Kasumi-1 (cell line): ENCODE measurements at regions not wholly inside any gene's neighbourhood (a gene's known extent, or its start where the extent isn't known, plus 50 kb on each side); places are given as distances from the start of the nearest gene placed in this dataset.
"Not testable (repeated sequence)": the region's sequence is repeated elsewhere in the genome, so short reads cannot be mapped to it uniquely, and the experiment has no call there.

ENCODE experiments used
- DNase-seq, 2 experiments: peaks; one replicate each; lab custom pipeline; 2025; lab: John Stamatoyannopoulos, UW

DNA sequence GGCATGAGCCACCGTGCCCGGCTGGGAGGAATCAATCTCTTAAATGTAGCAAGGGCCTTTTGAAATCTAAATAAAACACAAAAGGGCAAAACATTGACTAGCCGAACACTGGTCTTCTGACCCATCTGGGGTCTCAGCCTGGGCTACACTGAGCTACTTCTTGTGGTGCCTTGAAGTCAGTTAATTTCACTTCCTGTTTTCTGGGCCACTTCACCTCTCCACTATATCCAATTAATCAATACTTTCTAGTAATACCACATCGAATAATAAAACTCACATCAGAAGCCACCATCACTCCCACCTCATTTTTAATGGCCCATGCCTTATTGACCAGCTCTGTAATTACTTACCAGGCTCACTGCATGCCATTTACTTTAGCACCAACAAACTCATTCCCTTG lies 138.0 kb upstream of the SAMSN1 start:
- DNase-seq: peak in 1 of 2 experiments; percentile 26

DNA sequence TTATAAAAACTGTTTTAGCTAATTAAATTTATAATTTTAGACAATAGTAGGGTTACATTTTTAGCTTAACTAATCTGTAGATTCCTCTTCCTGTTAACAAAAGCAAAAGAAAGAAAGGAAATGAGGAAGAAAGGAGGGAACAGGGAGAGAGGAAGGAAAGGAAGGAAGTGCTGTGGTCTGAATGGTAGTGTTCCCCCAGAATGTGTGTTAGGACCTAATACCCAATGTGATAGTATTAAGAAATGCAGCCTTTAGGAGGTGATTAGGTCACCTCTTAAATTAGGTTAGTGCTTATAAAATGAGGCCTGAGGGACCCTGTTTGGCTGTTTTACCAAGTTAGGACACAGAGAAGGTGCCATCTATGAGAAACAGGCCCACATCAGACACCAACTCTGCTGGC lies 136.9 kb upstream of the SAMSN1 start:
- DNase-seq: peak; percentile 25 to 68

DNA sequence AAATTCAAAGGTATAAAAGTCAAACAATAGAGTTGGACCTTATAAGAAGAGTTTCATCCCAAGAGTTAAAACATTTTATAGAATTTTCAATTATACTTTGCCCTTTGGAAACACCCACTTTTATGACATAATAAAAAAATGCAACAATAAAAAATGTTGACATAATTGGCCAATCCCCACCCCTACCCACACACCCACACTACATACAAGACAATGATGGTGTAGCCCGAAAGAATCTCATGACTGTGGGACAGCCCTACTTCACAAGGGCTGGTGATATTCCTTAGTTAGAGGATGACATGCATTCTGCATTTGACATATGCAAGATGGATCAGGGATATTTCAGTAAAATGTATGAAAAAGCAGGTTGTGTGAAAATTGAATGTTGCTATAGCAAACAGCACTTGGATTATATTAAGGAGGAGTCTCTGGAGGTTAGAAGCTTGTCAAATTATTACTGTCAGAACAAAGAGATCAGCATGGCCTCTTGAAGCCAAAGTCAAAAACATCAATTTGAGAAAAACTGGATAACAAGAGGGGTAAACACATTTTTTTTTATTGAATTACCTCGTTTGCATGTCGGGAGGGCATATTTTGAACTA lies 133.0 kb upstream of the SAMSN1 start:
- no peak for DNase-seq

DNA sequence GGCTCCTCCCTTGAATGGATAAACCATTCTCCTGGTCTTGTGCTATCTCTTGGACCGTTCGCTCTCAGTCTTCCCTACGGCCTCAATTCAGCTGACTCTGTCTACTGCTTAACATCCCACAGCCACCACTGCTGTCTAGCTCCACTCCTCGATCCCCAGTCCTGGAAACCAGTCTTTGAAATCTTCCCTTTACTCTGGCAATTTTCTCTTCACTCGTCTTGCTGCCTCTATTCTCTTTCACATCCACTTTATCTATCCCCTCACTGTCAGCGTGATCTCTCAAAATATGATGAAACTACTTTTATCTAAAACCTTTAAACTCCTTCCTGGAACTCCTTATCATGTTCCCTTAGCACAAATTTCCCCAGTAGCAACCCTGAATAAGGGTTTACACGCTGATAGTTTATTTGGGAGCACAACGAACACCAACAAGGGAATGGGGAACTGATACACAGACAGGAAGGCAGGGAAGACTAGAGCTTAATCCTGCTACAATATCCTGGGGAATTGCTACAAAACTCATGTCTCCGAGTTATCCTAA lies 131.6 kb upstream of the SAMSN1 start:
- no peak for DNase-seq

DNA sequence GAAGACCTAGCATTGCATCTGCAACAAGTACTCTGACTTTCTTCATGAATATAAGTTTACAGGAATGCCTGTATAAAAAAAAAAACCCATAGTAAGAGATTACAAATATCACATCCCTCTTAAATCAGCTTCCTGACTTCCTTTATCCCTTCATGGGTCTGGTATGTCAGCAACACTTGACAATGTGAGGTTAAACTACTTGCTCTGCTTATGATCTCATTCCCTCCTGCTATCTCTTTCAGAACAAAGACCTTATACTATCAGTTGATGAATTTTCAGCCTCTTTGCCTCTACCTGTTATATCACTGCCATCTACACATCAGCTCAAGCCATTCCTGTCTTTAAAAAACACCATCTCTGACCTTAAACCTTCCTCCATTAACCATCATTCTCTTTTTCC lies 130.9 kb upstream of the SAMSN1 start:
- DNase-seq: no peak

DNA sequence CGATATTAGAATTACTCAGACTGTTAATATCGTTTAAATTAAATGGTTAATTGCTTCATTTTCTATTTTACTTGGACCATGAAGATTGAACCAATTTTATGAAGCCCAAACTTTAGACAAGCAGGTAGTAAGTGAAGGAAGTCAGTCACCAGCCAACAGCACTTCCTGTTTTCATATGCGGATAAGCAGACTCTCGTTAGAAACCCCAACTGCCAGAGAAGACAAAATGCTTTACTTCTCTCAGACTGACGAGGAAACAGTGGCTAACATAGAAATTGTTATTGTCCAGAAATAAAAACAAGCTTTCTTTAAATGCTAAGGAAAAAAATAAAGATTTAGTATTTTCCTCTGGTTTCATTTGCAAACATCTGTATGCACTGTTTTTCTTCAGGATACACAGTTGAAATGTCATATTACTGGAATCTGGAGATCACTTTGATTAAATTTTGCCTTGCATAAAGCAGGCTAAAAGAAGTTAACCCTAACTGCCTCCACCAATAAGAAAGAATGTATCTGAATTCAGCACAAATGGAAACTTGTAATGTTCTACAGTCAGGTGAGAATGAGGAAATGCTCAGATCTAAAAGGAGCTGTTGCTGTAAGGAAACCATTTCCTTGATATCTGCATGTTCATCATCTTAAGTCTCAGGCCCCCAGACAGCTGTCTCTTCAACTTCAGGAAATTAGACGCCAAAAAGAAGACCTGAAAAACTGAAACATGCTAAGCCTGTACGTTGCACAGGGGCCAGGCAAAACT lies 129.8 kb upstream of the SAMSN1 start:
- DNase-seq: peak; percentile 77 to 80

DNA sequence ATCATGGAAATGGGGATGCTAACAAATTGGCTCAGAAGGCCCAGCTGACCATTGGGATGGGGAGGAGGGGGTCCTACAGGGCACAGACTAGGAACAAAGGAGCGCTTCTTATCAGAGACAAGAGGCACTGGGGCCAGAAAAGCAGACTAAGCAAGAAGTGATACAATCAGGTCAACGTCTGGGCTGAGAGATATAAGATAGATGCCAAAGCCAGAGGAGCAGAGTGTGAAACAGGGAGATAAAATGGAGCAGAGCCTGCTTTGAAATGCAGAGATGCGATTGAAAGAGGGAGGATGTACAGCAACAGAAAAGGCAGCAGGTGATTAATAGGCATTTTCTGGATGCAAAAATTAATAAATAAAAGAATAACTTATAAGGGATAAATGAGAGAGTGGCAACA lies 127.5 kb upstream of the SAMSN1 start:
- no peak for DNase-seq

DNA sequence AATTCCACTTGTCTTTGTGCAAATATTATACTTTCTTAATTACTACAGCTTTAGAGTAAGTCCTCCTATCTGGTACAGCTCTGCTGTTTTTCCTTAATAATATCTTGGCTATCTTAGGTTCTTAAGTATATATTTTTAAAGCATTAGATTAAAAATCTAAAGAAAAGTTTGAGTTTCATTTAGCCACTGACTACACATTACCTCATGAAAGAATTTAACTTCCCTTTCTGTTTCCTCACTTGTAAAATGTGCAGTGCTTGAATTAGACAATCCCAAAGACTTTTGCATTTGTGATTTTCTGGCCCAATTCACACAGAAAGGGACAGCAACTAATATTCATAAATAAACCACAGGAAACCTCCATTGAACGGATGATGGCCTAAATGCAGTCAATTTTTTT lies 126.4 kb upstream of the SAMSN1 start:
- DNase-seq: peak in 1 of 2 experiments; percentile 24

DNA sequence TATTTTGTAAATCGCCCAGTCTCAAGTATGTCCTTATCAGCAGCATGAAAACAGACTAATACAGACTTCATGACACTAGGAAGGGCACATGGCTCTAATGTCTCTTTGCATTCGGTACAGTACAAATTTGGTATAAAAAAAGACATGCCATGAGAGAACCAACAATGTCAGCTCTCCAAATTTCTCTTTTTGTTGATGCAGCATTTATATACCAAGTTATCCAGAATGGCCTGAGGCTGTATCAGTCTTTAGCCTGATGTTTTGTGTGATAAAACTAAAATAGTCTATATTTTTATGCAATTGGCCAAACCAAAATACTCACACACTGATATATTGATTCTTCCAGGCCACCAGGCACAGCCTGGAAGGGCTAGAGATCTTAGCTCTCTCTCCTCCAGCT lies 124.3 kb upstream of the SAMSN1 start:
- DNase-seq: no peak

DNA sequence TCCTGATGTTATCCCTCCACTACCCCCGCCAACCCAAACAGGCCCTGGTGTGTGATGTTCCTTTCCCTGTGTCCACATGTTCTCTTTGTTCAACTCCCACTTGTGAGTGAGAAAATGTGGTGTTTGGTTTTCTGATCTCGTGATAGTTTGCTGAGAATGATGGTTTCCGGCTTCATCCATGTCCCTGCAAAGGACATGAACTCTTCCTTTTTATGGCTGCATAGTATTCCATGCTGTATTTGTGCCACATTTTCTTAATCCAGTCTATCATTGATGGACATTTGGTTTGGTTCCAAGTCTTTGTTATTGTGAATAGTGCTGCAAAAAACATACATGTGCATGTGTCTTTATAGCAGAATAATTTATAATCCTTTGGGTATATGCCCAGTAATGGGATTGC lies 123.0 kb upstream of the SAMSN1 start:
- DNase-seq: not testable (repeated sequence)

DNA sequence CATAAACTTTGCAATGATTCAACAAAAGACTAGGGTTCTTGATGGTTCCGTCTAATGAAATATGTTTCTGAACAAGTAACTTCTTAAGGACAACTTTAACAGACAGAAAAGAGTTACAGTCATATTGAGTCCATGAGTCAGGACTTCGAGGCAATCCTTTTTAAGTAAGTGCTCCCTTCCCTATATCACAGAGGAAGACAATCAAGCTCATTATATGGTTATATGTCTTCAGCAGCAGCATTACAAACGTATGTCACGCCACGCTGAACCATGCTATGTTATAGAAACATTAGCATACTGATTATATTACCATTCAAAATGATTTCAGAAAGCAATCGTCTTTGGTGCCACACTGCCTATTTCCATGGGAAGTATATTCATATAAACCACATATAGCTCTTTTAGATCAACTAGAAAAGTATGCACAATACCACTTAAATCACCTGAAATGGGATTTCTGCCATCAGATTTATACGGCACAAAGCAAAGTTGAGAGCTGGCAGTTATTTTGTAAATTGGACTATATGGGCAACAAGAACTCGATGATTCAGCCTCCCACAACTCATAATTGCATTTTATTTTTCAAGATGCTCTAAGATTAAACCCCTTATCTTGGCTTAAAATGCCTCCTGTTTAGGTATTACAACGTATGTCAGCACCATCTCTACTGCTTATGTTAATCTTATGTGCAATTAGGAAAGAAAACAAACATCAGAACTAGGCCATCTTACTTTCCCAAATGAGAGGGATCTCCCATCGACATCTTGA lies 111.3 kb upstream of the SAMSN1 start:
- DNase-seq: no peak

DNA sequence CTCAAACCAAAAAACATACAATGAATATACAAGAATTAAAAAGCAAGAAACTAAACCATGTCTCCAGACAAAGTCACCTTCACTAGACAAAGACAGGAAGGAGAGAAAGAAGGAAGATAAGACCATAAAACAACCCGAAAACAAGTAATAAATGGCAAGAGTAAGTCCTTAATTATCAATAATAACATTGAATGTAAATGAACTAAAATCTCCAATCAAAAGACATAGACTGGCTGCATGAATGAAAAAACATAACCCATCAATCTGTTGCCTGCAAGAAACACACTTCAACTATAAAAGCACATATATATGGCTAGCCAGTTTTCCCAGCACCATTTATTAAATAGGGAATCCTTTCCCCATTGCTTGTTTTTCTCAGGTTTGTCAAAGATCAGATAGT lies 100.8 kb upstream of the SAMSN1 start:
- DNase-seq: no peak

DNA sequence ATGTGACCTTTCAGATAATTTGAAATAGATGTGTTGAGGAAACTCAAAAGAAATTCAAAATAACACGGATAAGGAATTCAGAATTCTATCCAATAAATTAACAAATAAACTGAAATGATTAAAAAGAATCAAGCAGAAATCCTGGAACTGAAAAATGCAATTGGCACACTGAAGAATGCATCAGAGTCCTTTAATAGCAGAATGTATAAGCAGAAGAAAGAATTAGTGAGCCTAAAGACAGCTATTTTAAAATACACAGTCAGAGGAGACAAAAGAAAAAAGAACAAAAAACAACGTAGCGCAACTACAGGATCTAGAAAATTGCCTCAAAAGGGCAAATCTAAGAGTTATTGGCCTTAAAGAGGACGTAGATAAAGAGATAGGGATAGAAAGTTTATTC lies 99.6 kb upstream of the SAMSN1 start:
- no peak for DNase-seq

DNA sequence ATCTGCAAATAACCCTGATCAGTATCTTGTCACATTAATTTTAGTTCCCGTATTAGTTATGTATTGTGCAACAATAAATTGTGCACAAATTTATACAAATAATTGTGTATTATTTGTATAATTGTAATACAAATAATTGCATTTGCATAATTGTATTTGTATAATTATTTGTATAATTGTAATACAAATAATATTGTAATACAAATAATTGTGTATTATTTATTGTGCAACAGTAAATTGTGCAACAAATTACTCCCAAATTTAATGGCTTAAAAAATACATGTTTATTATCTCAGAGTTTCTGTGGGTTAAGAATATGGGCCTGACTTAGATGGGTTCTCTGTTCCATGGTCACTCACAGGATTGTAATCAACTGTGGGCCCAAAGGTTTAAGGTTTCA lies 86.2 kb upstream of the SAMSN1 start:
- DNase-seq: no peak

DNA sequence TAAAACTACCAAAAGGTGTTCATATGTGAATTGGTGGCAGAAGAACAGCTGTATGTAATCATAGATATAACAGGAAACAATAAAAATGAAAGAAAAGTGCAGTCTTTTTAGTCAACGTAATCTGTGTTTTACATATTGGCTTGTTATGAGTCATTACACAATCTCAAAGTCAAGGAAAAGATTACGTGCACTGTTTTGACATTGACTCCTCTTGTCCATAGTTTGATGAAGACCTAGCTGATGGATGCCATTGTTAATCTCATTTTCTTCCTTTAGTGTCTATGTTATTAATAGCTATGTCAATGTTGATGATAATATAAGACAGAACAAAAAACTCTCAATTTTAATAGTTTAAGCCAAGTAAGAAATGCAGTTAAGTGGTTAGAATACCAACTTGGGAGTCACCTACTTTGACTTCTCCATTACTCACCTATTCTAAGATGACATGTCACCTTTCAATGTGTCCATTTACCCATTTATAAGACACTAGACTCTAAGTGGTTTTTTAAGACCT lies 84.5 kb upstream of the SAMSN1 start:
- no peak for DNase-seq

DNA sequence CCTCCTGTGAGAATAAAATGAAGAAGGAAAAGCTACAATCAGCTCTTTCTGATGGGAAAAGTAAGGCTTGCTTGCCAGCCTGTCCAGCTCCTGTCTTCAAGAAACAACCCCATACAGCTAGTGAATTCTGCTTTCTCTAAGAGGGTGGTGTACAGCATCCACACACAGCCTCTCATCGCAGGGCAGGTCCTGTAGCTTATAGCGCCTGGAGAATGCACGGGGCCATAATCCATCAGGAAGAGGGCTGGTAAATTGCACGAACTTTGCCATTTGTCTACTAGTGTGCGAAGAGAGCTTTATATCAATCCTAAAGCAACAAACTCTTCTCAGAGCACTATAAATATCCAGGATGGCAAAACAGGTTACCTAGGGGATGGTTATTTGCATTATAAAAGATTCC lies 83.3 kb upstream of the SAMSN1 start:
- no peak for DNase-seq

DNA sequence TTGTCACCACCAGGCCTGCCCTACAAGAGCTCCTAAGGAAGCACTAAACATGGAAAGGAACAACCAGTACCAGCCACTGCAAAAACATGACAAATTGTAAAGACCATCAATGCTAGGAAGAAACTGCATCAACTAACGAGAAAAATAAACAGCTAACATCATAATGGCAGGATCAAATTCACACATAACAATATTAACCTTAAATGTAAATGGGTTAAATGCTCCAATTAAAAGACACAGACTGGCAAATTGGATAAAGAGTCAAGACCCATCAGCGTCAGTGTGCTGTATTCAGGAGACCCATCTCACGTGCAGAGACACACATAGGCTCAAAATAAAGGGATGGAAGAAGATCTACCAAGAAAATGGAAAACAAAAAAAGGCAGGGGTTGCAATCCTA lies 77.0 kb upstream of the SAMSN1 start:
- DNase-seq: not testable (repeated sequence)

DNA sequence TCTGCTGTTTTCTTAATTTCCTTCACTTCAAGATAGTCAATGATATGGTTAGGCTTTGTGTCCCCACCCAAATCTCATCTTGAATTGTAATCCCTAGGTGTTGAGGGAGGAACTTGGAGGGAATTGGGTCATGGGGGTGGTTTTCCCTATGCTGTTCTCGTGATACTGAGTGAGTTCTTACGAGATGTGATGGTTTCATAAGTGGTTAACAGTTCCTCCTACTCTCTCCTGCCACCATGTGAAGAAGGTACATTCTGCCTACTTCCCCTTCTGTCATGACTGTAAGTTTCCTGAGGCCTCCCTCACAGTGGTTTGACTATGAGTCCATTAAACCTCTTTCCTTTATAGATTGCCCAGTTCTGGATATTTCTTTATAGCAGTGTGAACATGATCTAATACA lies 74.0 kb upstream of the SAMSN1 start:
- peak; percentile 23 to 35 for DNase-seq

DNA sequence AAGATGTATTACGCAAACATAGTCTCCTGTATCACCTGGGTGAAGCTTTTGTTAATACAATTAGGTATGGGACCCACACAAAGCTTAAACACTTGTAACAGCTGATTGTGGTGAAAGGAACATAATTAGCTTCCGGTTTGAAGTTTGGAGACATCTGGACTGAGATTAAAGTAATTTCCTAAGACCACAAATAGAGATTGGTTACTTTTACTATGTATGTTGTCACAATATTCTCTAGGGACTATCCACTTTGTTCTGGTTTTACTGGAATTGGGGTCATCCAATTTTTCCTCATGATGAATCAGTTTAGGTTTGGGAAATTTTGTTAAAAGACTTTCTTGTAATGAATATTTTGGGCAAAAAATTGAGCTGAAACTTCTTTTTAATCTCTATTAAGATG lies 71.8 kb upstream of the SAMSN1 start:
- no peak for DNase-seq

DNA sequence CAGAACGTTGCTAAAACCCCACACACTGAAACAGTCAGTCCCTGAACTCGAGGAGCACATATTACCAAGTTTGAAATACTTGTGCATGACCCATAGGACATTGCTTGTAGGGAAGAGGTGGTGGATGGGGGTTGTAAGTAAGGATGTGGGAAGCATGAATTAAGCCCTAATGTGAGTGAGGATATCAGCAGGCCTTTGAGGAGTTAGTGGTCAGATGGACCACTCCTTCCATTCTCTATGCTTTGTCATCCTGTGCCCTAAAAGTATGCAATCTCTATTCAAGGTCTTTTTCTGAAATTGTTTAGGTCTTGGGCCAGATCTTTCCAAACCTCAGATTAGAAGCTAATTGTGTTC lies 70.9 kb upstream of the SAMSN1 start:
- no peak for DNase-seq

DNA sequence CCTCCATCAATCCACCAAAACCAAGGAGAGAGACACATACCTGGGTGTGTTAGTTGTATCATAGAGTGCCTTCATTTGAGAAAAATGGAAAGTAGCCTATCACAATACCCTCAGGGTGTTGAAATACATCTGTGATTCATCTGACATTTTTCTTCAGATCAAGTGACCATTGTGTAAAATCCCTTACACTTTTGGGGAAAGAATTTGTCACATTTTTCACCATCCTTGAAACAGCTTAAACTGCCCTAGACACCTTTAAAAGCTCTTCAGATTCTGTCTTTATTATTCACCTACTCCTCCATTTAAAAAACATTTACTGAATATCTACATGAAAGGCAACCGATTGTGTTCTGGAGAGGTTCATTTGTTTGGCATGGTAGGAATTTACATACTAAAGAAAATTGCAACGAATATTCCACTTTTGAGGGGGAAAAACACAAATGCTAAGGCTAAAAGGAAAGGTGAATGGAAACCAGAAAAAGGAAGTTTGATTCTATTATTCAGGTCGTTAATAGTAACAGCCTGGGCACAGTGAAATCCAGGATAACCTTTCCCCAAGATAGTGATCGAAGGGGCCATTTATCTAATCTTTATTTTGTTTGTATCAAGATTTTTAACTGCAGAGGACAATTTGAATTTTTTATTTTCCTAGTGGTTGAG lies 70.4 kb upstream of the SAMSN1 start:
- no peak for DNase-seq

DNA sequence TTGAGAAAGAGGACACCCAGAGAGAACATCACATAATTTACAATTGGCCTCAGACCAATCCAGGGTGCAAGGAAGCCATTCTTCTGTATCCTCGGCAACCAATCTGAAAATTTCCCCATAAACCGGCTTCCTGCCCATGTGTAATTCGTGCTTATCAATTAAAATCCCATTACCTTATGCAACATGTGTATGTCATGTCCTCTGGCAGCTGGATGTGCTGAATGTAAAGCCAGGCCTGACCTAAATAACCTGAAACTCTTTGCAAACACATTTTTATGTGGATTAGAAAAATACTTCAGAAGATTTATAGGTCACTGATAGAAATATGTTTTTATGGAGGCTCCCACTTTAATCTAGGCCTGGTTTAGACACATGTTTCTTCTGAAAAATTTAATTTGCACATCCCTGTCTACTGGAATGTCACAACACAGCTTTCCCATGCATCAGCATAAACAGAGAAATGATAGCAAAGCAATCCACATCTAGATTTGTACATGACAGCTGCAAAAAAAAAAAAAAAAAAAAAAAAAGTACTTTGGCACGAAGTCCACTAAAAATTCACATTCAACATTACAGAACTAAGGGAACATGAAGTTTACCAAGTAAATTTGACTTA lies 69.4 kb upstream of the SAMSN1 start:
- no peak for DNase-seq
